ENCODE measurements at regions not wholly inside any gene's neighbourhood (a gene's known extent, or its start where the extent isn't known, plus 50 kb on each side); places are given as distances from the start of the nearest gene placed in this dataset.

GRCh38 chr9:90027296-90027790 lies 422.5 kb downstream of the GADD45G start:
- TF ChIP-seq CTCF (conservative IDR thresholded peaks at IDR 0.05; ENCODE audit: low read depth, low read length) (no peak), EZH2 (IDR thresholded peaks at IDR 0.05; ENCODE audit: borderline replicate concordance, low read depth, low read length, poor library complexity, severe bottlenecking) (no peak)
